ENCODE measurements at regions not wholly inside any gene's neighbourhood (a gene's known extent, or its start where the extent isn't known, plus 50 kb on each side); places are given as distances from the start of the nearest gene placed in this dataset.

DNA sequence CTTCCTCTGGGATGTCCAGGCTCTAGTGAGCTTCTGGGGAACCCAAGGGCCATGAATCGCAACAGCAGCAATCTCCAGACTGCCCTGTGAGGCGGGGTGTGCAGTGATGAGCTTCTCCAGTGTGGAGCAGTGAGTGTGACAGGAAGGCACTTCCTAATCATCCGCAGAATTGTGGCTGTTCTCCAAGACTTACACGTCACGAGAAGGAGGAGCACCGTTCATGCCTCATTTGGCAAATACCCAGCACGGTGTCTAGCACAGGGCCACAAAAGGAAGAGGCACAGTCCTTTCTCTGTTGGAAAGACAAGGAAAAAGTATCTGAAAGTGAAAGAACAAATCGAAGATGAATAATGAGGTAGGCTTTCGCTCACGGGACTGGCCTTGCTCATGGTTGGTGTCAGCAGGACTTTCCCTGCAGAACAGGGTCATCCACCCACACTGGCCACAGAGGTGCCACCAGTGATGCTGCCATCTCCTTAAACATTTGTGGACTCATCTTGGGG lies 125.1 kb upstream of the HAAO start:
- TF ChIP-seq CTCF (IDR thresholded peaks at IDR 0.05; ENCODE audit: low read depth, low read length, missing input control) (no peak), RAD21 (IDR thresholded peaks at IDR 0.05) (no peak), RXRA (IDR thresholded peaks at IDR 0.05) (no peak), EGR1 (IDR thresholded peaks at IDR 0.05; ENCODE audit: low read depth in 2 of 2) (no peak), MAX (IDR thresholded peaks at IDR 0.05) (no peak), ATF3 (IDR thresholded peaks at IDR 0.05) (no peak), JUND (IDR thresholded peaks at IDR 0.05) (no peak), HNF4G (IDR thresholded peaks at IDR 0.05) (no peak), FOXA1 (IDR thresholded peaks at IDR 0.05) (no peak), HNF4A (conservative IDR thresholded peaks at IDR 0.05) (no peak), YY1 (IDR thresholded peaks at IDR 0.05) (no peak), TAF1 (conservative IDR thresholded peaks at IDR 0.05) (no peak), GABPA (IDR thresholded peaks at IDR 0.05 in 1 of 2, conservative IDR thresholded peaks at IDR 0.05 in 1 of 2) (no peak)
- TF ChIP-seq, protein P1, sequence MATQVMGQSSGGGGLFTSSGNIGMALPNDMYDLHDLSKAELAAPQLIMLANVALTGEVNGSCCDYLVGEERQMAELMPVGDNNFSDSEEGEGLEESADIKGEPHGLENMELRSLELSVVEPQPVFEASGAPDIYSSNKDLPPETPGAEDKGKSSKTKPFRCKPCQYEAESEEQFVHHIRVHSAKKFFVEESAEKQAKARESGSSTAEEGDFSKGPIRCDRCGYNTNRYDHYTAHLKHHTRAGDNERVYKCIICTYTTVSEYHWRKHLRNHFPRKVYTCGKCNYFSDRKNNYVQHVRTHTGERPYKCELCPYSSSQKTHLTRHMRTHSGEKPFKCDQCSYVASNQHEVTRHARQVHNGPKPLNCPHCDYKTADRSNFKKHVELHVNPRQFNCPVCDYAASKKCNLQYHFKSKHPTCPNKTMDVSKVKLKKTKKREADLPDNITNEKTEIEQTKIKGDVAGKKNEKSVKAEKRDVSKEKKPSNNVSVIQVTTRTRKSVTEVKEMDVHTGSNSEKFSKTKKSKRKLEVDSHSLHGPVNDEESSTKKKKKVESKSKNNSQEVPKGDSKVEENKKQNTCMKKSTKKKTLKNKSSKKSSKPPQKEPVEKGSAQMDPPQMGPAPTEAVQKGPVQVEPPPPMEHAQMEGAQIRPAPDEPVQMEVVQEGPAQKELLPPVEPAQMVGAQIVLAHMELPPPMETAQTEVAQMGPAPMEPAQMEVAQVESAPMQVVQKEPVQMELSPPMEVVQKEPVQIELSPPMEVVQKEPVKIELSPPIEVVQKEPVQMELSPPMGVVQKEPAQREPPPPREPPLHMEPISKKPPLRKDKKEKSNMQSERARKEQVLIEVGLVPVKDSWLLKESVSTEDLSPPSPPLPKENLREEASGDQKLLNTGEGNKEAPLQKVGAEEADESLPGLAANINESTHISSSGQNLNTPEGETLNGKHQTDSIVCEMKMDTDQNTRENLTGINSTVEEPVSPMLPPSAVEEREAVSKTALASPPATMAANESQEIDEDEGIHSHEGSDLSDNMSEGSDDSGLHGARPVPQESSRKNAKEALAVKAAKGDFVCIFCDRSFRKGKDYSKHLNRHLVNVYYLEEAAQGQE (IDR thresholded peaks at IDR 0.05): no peak

Data from liver (tissue), 3 donors.